ENCODE measurements at regions not wholly inside any gene's neighbourhood (a gene's known extent, or its start where the extent isn't known, plus 50 kb on each side); places are given as distances from the start of the nearest gene placed in this dataset.

- TF ChIP-seq EZH2 (IDR thresholded peaks at IDR 0.05; ENCODE audit: borderline replicate concordance, insufficient read depth, low read depth, low read length, poor library complexity, severe bottlenecking) (no peak), CTCF (IDR thresholded peaks at IDR 0.05) (no peak)
Measured at GRCh38 chr22:49046000-49046545, 781.6 kb downstream of the BRD1 start.
